NCI-H510A treated with DMSO at 0.1 percent for 48 hours (cell line): ENCODE measurements at regions not wholly inside any gene's neighbourhood (a gene's known extent, or its start where the extent isn't known, plus 50 kb on each side); places are given as distances from the start of the nearest gene placed in this dataset.

Experiments used
- DNase-seq: peaks from one replicate; lab custom pipeline; 2025; lab: John Stamatoyannopoulos, UW

DNA sequence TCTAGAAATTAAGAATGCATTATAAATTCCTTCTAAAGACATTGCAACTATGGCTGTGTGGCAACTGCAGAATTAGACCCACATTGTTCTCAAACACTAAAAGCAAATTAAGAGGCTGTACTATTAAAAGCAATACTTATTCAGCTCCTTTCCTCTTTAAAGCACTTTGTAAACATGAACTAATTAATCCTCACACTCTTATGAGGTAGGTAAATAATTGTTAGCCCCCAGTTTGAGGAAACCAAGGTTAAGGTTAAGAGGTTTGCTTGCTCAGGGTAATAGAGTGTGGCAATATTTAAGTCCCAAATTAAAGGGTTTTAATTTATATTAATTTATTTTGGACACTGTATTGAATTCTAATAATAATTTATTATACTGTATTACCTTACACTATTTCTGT is 553.8 kb downstream of the LRRIQ3 start:
- DNase-seq, result no peak

DNA sequence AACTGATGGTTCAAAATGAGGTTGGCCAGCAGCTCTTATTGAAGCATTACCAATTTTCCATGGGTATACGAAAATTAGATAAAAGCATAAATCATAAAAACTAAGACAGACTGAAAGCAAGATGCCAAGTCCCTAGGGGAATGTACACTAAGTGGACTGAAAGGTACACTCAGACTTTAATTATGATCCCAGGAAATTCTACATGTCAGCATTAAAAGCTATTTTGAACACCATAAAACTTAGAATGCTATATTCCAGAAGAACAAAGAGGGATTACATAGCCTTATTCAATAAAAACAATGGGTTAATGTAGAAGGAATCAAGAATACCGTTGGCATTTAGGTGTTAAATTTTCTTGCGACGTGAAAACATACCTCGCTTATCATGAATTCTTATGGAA is 558.5 kb downstream of the LRRIQ3 start:
- DNase-seq, result no peak

DNA sequence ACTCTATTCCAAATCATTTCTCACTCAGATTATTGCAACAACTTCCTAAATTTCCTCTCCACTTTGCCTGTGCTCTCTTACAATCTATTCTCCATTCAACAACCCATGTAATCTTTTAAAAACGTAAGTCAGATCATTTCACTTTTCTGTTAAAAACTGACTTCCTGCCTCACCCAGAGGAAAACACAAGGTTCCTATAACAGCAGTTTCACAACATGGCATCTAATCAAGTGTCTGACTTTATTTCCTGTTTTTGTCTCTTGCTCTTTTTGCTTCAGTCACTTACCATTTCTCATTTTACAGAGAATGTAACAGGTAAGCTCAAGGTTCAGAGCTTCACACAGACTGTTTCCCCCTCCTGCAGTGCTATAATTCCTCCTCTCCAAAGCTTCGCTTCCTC is 560.7 kb downstream of the LRRIQ3 start:
- DNase-seq, result no peak

DNA sequence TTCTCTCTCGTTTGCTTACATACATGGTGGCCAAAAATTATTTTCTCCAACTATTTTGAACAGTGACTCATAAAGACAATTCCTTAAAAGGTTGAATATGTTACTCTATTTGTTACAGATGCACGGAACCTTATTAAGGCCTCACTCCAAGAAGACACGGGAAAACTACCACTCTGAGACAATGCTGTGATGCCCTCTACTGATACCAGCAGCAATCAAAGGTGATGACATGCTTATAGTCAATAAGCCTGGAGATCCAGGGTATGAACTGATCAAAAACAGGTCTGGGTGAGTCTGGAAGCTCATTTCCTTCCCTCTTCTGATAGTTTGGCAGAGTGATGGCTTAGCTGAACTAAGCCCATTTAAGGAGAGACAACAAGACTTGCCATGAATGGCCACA is 563.0 kb downstream of the LRRIQ3 start:
- no peak for DNase-seq

DNA sequence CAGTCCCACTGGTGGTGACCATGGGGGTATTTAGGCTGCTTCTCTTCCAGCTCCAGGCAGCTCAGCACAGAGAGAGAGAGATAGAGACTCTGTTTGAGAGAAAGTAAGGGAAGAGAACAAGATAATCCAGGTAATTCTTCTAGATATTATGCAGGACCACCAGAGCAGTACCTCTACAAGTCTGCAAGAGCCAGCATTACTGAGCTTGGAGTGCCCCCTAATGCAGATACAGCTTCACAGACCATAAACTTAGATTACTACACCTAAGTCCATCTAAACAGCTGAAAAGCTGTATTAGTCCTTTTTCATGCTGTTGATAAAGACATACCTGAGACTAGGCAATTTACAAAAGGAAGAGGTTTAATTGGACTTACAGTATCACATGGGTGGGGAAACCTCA is 570.3 kb downstream of the LRRIQ3 start:
- no peak for DNase-seq

DNA sequence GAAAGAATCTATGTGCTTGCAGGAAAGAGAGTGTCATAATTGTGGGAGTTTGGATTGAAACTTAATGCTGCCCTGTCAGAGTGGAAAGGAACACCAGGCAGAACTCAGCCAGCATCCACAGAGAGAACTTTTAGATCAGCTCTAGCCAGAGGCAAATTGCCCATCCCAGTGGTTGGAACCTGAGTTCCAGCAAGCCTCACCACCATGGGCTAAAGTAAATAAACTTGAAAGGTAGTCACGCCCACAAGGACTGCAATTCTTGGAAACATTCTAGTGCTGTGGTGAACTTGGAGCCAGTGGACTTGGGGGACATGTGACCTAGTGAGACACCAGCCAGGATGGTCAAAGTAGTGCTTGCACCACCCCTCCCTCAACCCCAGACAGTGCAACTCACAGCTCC is 571.6 kb downstream of the LRRIQ3 start:
- DNase-seq, result no peak

DNA sequence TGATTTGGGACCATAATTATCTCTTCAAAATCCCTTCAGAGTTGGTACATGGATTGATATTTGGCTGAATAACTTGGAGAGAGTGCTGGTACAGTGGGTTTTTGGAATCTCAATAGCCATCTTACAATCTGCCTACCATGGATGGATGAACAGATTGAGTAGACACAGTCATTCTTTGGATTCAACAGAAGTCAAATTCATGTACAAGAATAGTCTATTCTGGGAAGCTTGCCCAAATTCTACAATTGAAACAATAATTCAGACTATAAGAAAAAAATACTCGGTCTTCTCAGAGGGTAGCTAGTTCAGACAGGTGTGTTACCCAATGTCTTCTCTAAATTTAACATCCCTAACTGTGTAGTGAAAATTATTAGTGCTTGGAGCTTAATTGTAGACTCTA is 574.0 kb downstream of the LRRIQ3 start:
- DNase-seq, result no peak

DNA sequence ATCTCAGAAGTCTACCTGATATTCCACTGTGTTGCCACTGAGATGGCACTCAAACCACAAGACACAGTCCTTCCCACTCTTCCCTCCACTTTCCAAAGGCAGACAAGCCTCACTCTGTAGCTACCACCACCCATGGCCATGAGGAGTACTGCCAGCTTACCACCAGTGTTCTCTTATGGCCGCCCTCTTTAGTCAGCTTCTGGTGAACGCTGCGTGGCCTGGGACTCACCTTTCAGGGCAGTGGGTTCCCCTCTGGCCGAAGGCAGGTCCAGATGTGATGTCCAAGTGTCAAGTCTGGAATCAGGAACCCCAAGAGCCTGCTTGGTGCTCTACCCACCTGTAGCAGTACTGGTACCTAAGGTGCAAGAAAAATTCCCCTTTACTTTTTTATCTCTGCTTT is 580.8 kb downstream of the LRRIQ3 start:
- DNase-seq, result no peak

DNA sequence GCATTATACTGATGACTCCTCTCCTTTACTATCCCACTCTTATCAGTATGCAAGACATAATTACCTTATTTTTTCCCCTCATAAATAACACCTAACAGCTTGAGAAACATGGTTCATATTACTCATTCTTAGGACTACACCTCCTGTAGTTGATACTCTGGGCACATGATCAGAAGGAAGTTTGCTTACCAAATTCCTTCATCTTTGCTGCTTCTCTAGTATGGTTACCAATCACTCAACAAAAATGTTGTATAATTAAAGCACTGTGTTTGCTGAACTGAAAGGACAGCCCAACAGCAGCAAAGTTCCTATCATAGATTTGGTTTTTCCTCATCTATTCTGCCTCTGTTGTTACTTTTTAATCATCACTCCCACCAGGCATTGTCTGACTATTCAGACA is 586.3 kb downstream of the LRRIQ3 start:
- no peak for DNase-seq

DNA sequence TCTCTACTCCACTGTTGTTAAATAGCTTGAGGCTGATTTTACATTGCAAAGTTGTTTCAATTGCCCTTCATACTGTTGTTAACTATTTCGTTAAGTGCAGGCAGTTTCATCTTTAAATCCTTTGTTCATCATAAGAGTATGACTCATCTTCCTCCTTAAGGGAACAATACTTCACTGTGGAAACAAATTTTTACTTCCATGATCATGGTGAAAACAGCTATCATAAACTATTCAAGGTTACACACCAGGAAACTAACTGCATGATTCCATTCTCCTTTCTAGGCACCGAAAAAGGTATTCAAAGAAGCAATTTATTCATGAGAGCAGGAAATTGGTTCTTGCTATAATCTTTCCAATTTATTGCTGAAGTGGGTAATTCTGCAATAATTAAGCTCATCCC is 593.2 kb downstream of the LRRIQ3 start:
- DNase-seq, result no peak

DNA sequence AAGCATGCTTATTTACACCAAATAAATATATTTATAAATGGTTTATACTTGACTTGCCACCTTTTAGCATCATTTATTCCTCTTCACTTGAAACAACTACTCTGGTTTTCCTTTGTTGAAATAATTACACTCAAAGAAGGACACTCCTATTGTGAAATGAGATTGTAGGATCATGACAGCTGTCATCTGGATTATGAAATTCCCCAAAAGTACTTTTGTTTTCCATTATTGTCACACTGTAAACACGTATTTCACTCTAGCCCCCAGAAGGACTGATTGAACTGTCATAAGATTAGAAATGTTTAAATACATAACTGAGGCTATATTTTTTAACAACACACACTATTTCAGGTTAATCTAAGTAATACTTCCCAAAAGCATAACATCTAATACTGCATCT is 593.8 kb downstream of the LRRIQ3 start:
- no peak for DNase-seq

DNA sequence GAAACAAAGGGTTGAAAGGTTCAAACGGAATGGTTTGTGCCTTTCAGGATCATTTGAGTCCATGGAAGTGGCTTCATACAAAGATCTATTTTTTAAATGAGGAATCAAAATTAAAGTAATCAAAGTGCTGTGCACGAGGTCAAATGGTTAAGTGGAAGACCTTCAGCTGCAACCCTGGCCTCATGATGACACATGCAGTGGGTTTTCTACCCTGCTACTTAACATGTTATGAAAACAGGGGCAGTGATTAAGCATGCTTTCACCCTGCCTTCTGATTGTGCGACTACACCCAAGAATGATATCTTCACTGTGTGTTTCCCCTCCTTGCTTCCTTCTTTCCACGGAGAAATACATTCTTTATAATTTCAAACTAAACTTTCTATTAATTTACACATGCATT is 604.2 kb downstream of the LRRIQ3 start:
- DNase-seq, result peak; percentile 47

DNA sequence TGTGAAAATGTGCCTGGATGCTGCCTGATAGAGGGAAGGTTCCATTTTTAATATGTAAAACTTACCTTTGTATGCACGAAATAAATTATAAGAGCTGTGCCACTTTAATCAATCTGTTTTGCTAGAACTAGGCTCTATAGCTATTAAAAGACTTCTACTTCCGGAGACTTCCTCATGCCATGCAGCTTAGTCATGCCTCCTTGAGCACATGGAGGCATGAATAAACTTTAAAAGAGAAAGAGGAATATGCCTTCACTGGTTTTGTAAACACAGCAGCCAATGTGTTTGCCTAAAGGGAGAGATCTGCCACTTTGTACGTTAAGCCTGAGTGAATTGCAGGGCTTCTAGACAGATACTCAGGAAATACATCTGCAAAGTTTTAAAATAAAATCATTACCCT is 604.6 kb downstream of the LRRIQ3 start:
- DNase-seq, result peak; percentile 77

DNA sequence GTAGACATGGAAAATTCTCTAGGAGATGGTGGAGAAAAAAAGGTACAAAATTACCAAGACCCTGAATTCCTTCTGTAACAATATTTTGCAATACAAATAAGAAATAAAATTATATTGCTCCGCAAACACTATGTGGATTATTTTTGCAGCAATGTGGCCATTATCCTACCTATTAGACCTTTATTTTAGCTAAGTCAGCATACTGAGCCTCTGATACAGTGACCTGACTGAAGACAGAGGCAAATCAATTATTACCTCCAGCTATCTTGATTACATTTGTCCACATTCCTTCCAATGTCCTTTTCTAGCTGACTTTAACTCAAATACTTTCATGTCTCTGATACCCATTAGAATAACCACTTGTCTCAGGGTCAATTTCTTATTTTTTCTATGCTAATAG is 610.9 kb downstream of the LRRIQ3 start:
- DNase-seq, result no peak

DNA sequence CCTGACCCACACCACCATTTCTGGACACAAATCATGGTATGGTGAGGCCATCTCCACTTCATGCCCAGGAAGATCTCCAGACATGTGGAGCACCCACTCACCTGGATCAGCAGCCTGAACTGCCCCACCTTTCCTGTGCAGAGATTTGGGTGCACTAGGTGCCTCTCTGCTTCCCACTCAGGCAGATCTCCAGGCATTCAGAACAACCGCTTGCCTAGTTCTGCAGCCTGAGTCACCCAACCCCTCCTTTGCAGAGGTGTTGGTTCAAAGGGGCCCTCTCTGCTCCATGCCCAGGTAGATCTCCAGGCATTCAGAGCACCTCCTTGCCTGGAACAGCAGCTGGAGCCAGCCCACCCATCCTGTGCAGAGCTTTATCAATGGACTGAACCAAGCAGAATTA is 620.8 kb downstream of the LRRIQ3 start:
- DNase-seq, result no peak

DNA sequence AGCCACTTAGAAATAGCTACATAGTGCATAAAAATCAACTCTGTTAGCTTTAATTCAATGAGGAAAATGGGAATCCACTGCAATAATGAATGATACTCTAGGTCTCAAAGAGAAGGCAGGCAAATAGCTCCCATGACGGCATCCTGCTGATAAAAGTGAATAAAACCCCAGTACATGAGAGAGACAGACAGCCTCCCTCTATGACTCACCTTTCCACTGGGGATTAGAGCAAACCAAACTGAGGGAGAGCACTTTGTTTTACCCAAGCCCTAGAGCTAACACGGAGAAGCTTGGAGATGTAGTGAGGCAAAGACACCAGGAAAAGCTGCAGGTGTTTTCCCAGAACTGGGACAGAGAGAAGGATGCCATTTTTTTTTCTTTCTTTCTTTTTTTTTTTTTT is 621.9 kb downstream of the LRRIQ3 start:
- no peak for DNase-seq

DNA sequence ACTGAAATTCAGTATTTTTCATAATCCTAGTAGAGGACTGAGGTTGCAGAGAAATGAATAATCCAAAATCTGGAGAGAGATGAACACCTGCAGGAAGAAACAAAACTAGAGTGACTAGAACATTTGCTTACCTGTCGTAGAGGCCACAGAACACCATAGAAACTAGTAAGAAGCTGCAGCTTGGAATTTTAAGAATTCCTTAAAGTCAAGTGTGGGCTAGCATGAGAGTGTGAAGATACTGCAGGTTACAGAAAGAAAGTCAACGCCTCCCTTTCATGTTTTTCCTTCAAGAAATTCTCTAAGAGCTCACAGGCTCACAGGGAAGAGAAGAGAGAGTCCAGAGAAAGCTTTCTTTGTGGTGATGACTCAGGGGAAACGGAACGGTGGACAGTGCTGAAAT is 633.7 kb downstream of the LRRIQ3 start:
- no peak for DNase-seq

DNA sequence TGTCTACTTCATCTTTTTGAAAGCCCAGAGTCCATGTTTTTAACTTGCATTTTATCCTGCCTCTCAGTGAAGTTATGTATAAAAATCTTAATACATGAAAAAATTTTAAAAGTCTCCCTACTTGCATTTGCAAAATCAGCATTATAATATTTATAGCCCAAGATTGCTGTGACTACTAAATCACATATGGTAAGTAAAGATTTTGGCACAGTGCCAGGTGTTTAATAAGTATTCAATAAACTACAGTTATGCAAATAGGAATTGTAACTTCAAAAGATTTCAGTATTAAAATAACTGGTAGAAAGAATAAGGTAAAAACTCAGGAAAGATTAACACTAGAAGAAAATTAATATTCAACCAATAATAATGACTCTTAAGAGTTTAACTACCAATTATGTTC is 641.7 kb downstream of the LRRIQ3 start:
- DNase-seq, result no peak

DNA sequence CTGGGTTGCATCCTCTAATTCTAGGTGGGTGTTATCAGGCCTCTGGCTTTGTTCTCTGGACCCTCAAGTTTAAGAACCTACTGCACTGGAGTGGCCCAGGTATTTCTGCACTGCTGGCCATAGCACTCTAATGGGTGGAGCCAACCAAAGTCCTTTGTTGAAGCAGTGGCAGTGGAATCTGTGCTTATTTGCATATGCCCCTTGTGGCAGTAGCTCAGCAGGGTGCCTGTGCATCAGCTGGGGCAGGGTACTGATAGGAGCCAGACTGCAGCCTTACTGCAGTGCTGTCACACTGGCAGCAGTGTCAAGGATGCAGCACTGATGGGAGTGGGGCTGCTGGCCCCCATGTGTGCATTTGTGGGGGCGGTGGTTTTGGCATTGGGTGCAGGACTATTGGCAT is 660.6 kb downstream of the LRRIQ3 start:
- DNase-seq, result no peak

DNA sequence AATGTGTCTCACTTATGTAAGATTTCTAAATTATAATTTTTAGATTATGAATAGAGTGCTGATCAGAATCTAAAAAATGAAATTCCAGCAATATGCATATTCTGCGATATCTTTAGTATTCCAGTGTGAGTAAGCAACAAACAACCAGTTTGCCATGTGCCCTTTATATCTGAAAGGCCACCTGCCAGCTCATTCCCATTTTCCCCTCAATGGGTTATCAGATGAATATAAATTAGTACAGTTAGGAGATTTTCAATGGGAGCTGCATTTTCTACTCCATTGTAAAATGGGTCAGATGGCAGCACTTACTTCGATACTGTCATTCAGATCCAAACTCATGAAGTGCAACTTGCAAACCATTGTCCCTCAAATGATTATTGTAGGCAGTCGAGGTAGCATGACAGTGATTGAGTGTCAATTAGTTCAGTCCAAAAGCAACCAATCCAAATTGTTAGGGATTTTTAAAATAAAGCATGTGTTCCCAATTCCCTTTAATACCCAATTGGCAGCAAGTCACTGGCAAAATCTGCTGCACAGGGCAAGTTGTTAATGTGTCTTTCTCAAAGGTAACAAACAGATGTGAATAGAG is 680.3 kb downstream of the LRRIQ3 start:
- DNase-seq, result no peak

DNA sequence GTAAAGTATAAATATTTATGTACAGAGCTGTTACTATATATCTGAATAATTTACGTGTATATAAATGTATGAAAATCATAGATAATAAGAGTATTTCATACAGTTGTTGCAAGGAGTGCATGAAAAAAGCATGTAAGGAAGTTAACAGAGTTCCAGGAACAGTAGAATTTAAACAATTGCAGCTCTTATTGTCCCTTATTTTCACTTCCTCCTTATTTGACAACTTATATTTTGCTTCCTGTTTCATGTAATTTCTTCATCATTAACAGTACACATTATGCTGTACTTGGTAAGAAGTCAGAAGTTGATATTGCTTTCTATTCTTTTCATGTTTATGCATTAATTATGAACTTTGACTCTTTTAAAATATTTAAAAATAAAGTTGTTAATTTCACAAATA is 681.5 kb downstream of the LRRIQ3 start:
- no peak for DNase-seq

DNA sequence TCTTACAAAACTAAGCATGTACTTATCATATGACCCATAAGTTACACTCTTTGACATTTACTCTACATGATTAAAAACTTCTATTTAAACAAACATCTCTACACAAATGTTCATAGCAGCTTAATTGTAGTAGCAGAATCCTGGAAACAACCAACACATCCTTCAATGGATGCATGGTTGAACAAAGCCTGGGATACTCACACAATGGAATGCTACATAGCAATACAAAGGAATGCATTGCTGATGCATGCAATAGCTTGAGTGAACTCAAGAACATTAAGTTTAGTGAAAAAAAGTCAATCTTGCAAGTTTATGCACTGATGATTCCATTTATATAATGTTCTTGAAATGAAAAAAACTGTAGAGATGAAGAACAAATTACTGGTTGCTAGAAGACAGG is 686.9 kb downstream of the LRRIQ3 start:
- no peak for DNase-seq

DNA sequence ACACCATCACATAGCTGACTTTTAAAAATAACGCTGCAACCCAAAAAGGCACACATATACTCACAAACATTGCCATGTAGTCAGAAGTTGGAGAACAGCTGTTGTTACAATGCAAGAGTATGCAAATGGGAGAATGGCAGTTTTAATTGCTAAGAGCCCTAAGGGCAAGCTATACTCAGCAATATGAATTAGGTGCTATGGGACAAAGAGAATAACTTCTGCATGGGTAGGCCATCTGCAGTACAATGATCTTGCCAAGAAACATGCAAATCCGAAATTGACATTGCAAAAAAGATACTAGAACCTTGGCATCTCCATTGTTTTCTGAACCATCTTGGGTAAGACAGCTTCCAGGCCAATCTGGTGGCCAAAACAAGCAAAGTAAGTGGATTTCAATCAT is 697.8 kb downstream of the LRRIQ3 start:
- no peak for DNase-seq

DNA sequence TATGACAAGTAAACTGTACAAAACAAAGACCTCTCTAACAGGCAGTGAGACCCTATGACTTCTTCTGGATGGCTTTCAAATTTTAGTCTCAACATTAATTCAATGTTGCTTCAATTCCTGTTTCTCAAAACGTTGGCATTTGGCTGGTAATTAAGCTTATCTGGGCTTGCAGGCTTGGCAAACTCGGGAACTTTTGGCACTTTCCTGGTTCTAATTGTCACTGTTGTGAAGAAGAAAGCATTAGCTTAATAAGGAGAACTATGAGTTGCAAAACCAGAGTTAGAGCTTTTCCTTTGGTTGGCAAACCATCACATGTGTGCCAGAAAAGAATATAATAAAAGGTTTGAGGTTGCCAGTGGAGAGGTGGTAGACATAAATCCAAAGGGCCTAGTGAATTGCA is 698.3 kb downstream of the LRRIQ3 start:
- DNase-seq, result no peak

DNA sequence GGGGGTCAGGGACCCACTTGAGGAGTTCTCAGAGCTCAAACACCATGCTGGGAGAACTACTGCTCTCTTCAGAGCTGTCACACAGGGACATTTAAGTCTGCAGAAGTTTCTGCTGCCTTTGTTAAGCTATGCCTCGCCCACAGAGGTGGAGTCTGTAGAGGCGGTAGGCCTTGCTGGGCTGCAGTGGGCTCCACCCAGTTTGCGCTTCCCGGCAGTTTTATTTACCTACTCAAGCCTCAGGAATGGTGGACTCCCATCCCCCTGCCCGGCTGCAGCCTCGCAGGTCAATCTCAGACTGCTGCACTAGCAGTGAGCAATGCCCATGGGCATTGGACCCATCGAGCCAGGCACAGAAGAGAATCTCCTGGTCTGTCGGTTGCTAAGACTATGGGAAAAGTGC is 706.4 kb downstream of the LRRIQ3 start:
- no peak for DNase-seq
